Spinal cord (tissue), 9 donors: ENCODE measurements at regions not wholly inside any gene's neighbourhood (a gene's known extent, or its start where the extent isn't known, plus 50 kb on each side); places are given as distances from the start of the nearest gene placed in this dataset.
"Not testable (repeated sequence)": the region's sequence is repeated elsewhere in the genome, so short reads cannot be mapped to it uniquely, and the experiment has no call there.

Source experiments
- DNase-seq, 6 donors: peaks; one replicate each; pipeline versions ENCODE4 v3.0.0 to v3.0.0-alpha.2; 2013 to 2015; ENCODE audit warnings: low spot score in 6 of 6, low read depth in 4 of 6
- H3K27ac ChIP-seq: one replicate; pipeline ENCODE4 v1.5.1; 2013; ENCODE audit warnings: low read depth, low read length, control low read depth
- H3K27me3 ChIP-seq: one replicate; pipeline ENCODE4 v1.6.1; 2013; ENCODE audit warnings: low read length; ENCODE audit not compliant: control insufficient read depth, insufficient read depth
- H3K36me3 ChIP-seq: one replicate; pipeline ENCODE4 v1.6.1; 2013; ENCODE audit warnings: low read length; ENCODE audit not compliant: control insufficient read depth, insufficient read depth
- H3K4me1 ChIP-seq: one replicate; pipeline ENCODE4 v1.6.1; 2013; ENCODE audit warnings: low read length; ENCODE audit not compliant: control insufficient read depth, insufficient read depth
- H3K4me3 ChIP-seq: one replicate; pipeline ENCODE4 v1.5.1; 2013; ENCODE audit warnings: low read depth, low read length, control low read depth
- H3K9me3 ChIP-seq: one replicate; pipeline ENCODE4 v1.6.1; 2013; ENCODE audit warnings: low read length; ENCODE audit not compliant: control insufficient read depth, insufficient read depth
- WGBS: methylation state at CpG from one replicate; pipeline ENCODE4 v1.1.5; 2013; ENCODE audit warnings: missing lambda C conversion rate; ENCODE audit not compliant: insufficient coverage; 5-methylcytosine and 5-hydroxymethylcytosine counted together
- donor health status: healthy.

GRCh38 chrX:56618323-56618722, 54.9 kb downstream of the UBQLN2 start:
- Histone ChIP-seq H3K4me1 (no peaks in the 10 kb centered on the region), H3K4me3 (no peak overlapping the region), H3K9me3 (no peaks in the 10 kb centered on the region), H3K36me3 (no peaks in the 10 kb centered on the region), H3K27ac (no peak overlapping the region), H3K27me3 (peaks cover 3% of the 10 kb centered on the region)
- peak in 2 of 6 donors; percentile 19 to 52 for DNase-seq
- WGBS = no CpG with 5 or more reads among the region's 3 CpGs

GRCh38 chrX:56623316-56623715, 59.9 kb downstream of the UBQLN2 start:
- DNase-seq = no peak
- H3K9me3 ChIP-seq = peaks cover 2% of the 10 kb centered on the region
- no peaks in the 10 kb centered on the region for H3K27me3 ChIP-seq
- no peaks in the 10 kb centered on the region for H3K36me3 ChIP-seq
- H3K4me3 ChIP-seq = no peak overlapping the region
- no peak overlapping the region for H3K27ac ChIP-seq
- H3K4me1 ChIP-seq = no peaks in the 10 kb centered on the region
- WGBS = no CpG with 5 or more reads among the region's 1 CpG

- H3K4me1 ChIP-seq, H3K36me3 ChIP-seq, H3K27ac ChIP-seq, H3K9me3 ChIP-seq, H3K27me3 ChIP-seq, H3K4me3 ChIP-seq, DNase-seq: not testable (repeated sequence)
- WGBS = 85% methylated on average over 8 of the region's 8 CpGs
These were observed 71.6 kb downstream of the UBQLN2 start for GRCh38 chrX:56635060-56635459.

GRCh38 chrX:56661193-56661592, 67.8 kb upstream of the NBDY start:
- 49% methylated on average over 3 of the region's 4 CpGs for WGBS
- Histone ChIP-seq H3K27me3 (no peaks in the 10 kb centered on the region), H3K27ac (no peak overlapping the region), H3K4me3 (no peak overlapping the region), H3K9me3 (peaks cover 5% of the 10 kb centered on the region), H3K36me3 (no peaks in the 10 kb centered on the region), H3K4me1 (no peaks in the 10 kb centered on the region)
- no peak for DNase-seq
